CD8-positive, alpha-beta memory T cell (primary cell): ENCODE measurements at regions not wholly inside any gene's neighbourhood (a gene's known extent, or its start where the extent isn't known, plus 50 kb on each side); places are given as distances from the start of the nearest gene placed in this dataset.

Experiments used
- CTCF ChIA-PET: fragments of 350-600 bp; sonication (Branson Sonifier 250); formaldehyde crosslinking; loops from one replicate; lab custom pipeline; 2021; ENCODE audit warnings: antibody characterized with exemption; lab: Charles Lee
- POLR2A ChIA-PET: fragments of 350-600 bp; sonication (Branson Sonifier 250); formaldehyde crosslinking; loops from one replicate; lab custom pipeline; 2021; ENCODE audit warnings: antibody characterized with exemption; lab: Charles Lee
- DNase-seq, 5 donors: peaks; one replicate each; pipeline versions ENCODE4 v3.0.0 to v3.0.0-alpha.2; 2020 to 2022; ENCODE audit warnings: mixed read lengths in 1 of 5
- H3K27ac ChIP-seq: one replicate; pipeline ENCODE4 v1.7.0; 2013; ENCODE audit warnings: low read depth, mild to moderate bottlenecking, low read length, moderate library complexity
- H3K27me3 ChIP-seq: 2 replicates; pipeline ENCODE4 v1.7.0; 2013; ENCODE audit warnings: low read length, mild to moderate bottlenecking; ENCODE audit not compliant: insufficient read depth, poor library complexity, severe bottlenecking
- H3K36me3 ChIP-seq: 2 replicates; pipeline ENCODE4 v1.7.0; 2013; ENCODE audit warnings: mild to moderate bottlenecking, low read length, moderate library complexity; ENCODE audit not compliant: insufficient read depth
- H3K4me1 ChIP-seq: 2 replicates; pipeline ENCODE4 v1.7.0; 2013; ENCODE audit warnings: mild to moderate bottlenecking, low read length, moderate library complexity; ENCODE audit not compliant: insufficient read depth
- H3K4me3 ChIP-seq: 2 replicates; pipeline ENCODE4 v1.7.0; 2013; ENCODE audit warnings: mild to moderate bottlenecking, low read length
- H3K9me3 ChIP-seq: 2 replicates; pipeline ENCODE4 v1.7.0; 2013; ENCODE audit warnings: mild to moderate bottlenecking, low read length
- H3K27ac Mint-ChIP-seq, 8 donors: one replicate each; pipeline ENCODE4 v1.8.0; 2020 to 2021; ENCODE audit warnings: mixed read lengths in 8 of 8, mild to moderate bottlenecking in 6 of 8, inconsistent platforms in 3 of 8, moderate library complexity in 3 of 8
- H3K27me3 Mint-ChIP-seq, 2 donors: one replicate each; pipeline ENCODE4 v1.8.0; 2020 to 2021; ENCODE audit warnings: mixed read lengths in 2 of 2, mild to moderate bottlenecking in 1 of 2, moderate library complexity in 1 of 2
- H3K36me3 Mint-ChIP-seq, 3 donors: one replicate each; pipeline ENCODE4 v1.8.0; 2020 to 2021; ENCODE audit warnings: mixed read lengths in 3 of 3, inconsistent platforms in 1 of 3, mild to moderate bottlenecking in 1 of 3
- H3K4me1 Mint-ChIP-seq, 3 donors: one replicate each; pipeline ENCODE4 v1.8.0; 2020 to 2021; ENCODE audit warnings: mixed read lengths in 3 of 3, inconsistent platforms in 1 of 3, mild to moderate bottlenecking in 1 of 3
- H3K4me3 Mint-ChIP-seq, 7 donors: one replicate each; pipeline ENCODE4 v1.8.0; 2020 to 2021; ENCODE audit warnings: mixed read lengths in 7 of 7, mild to moderate bottlenecking in 6 of 7, moderate library complexity in 4 of 7, inconsistent platforms in 2 of 7
- H3K9me3 Mint-ChIP-seq, 5 donors: one replicate each; pipeline ENCODE4 v1.8.0; 2020 to 2022; ENCODE audit warnings: mixed read lengths in 5 of 5, mild to moderate bottlenecking in 3 of 5, moderate library complexity in 2 of 5, inconsistent platforms in 1 of 5

GRCh38 chr2:71864085-71864484 lies 283.6 kb downstream of the CYP26B1 start:
- Mint-ChIP-seq H3K27me3 (peaks cover 3 to 6% of the 10 kb centered on the region in 2 donors), H3K9me3 (peaks cover 0 to 2% (median 0%) of the 10 kb centered on the region in 5 donors), H3K36me3 (no peaks in the 10 kb centered on the region), H3K27ac (no peak overlapping the region), H3K4me1 (no peaks in the 10 kb centered on the region), H3K4me3 (no peak overlapping the region)
- H3K36me3 ChIP-seq: no peaks in the 10 kb centered on the region
- POLR2A ChIA-PET: no interaction called here
- H3K9me3 ChIP-seq: no peaks in the 10 kb centered on the region
- H3K4me3 ChIP-seq: no peak overlapping the region
- H3K4me1 ChIP-seq: no peaks in the 10 kb centered on the region
- no peak for DNase-seq
- H3K27me3 ChIP-seq: no peaks in the 10 kb centered on the region
- H3K27ac ChIP-seq: no peak overlapping the region
- CTCF ChIA-PET: interaction anchor here (1.3 kb wide), 1 partner anchor 17 kb away, joined by 3 read pairs; no protein-coding TSS in a partner anchor

DNA sequence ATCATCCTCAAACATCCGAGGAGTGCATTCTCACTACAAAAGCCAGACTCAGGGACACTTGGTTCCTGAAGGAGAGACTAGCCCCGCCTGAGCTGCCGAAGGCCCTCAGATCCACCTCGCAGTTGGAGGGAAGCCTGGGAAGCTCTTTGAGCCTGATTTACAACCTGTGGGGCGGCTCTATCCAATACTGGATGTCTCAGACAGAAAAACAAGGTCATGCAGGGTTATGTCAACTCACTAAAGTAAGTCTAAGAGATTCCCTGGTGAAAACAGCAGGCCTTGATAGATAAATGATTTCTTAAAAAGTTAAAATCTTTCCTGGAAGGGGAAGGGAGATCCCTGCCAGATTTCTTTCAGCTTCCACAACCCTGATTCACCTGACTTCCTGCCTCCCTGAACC lies 284.3 kb downstream of the CYP26B1 start:
- CTCF ChIA-PET: interaction anchor here (1.3 kb wide), 1 partner anchor 18 kb away, joined by 3 read pairs; no protein-coding TSS in a partner anchor
- Mint-ChIP-seq H3K4me3 (no peak overlapping the region), H3K4me1 (no peaks in the 10 kb centered on the region), H3K27me3 (peaks cover 0 to 6% of the 10 kb centered on the region in 2 donors), H3K9me3 (peaks cover 0 to 2% (median 0%) of the 10 kb centered on the region in 5 donors), H3K27ac (no peak overlapping the region), H3K36me3 (no peaks in the 10 kb centered on the region)
- no peaks in the 10 kb centered on the region for H3K27me3 ChIP-seq
- H3K36me3 ChIP-seq: no peaks in the 10 kb centered on the region
- no peak overlapping the region for H3K27ac ChIP-seq
- H3K9me3 ChIP-seq: no peaks in the 10 kb centered on the region
- H3K4me1 ChIP-seq: no peaks in the 10 kb centered on the region
- POLR2A ChIA-PET: no interaction called here
- H3K4me3 ChIP-seq: no peak overlapping the region
- no peak for DNase-seq

DNA sequence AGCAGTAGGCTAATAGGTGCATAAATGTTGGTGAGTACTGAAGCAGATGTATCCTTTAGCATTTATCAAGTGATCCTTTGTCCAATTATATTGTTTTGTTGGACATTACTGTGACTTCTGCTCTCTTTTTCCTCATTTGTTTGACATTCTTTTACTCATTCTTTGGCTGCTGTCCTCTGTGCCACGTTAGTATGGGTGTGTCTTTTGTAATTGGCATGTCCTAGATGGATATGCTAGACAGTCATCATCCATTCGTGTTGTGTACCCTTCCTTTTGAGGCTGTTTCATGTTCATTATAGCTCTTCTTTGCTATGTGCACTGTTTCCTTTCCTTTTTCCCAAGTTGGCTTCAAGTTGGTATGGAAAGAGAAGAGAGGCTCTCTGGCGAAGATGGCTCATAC lies 284.7 kb downstream of the CYP26B1 start:
- H3K27me3 ChIP-seq: no peaks in the 10 kb centered on the region
- Mint-ChIP-seq H3K4me3 (no peak overlapping the region), H3K27me3 (peaks cover 0 to 5% of the 10 kb centered on the region in 2 donors), H3K4me1 (no peaks in the 10 kb centered on the region), H3K36me3 (no peaks in the 10 kb centered on the region), H3K9me3 (peaks cover 0 to 2% (median 0%) of the 10 kb centered on the region in 5 donors), H3K27ac (no peak overlapping the region)
- no peaks in the 10 kb centered on the region for H3K9me3 ChIP-seq
- CTCF ChIA-PET: interaction anchor here (1.3 kb wide), 1 partner anchor 18 kb away, joined by 3 read pairs; no protein-coding TSS in a partner anchor
- no peaks in the 10 kb centered on the region for H3K4me1 ChIP-seq
- no peaks in the 10 kb centered on the region for H3K36me3 ChIP-seq
- DNase-seq: no peak
- H3K27ac ChIP-seq: no peak overlapping the region
- POLR2A ChIA-PET: no interaction called here
- H3K4me3 ChIP-seq: no peak overlapping the region

GRCh38 chr2:71861186-71862160 lies 286.2 kb downstream of the CYP26B1 start:
- no peaks in the 10 kb centered on the region for H3K36me3 Mint-ChIP-seq
- DNase-seq: no peak

GRCh38 chr2:71860381-71860926 lies 287.2 kb downstream of the CYP26B1 start:
- Mint-ChIP-seq H3K9me3 (peaks cover 0 to 5% (median 0%) of the 10 kb centered on the region in 5 donors), H3K27ac (no peak overlapping the region), H3K4me3 (no peak overlapping the region), H3K36me3 (no peaks in the 10 kb centered on the region), H3K4me1 (no peaks in the 10 kb centered on the region), H3K27me3 (peaks cover 0 to 3% of the 10 kb centered on the region in 2 donors)
- H3K36me3 ChIP-seq: no peaks in the 10 kb centered on the region
- no peaks in the 10 kb centered on the region for H3K4me1 ChIP-seq
- no peaks in the 10 kb centered on the region for H3K9me3 ChIP-seq
- DNase-seq: no peak
- no peak overlapping the region for H3K27ac ChIP-seq
- ChIA-PET POLR2A (no interaction called here), CTCF (no interaction called here)
- no peaks in the 10 kb centered on the region for H3K27me3 ChIP-seq
- H3K4me3 ChIP-seq: no peak overlapping the region

More at GRCh38 chr2:71861186-71862160, 286.2 kb downstream of the CYP26B1 start:
- Histone ChIP-seq H3K4me1 (no peaks in the 10 kb centered on the region), H3K4me3 (no peak overlapping the region), H3K27me3 (no peaks in the 10 kb centered on the region), H3K36me3 (no peaks in the 10 kb centered on the region), H3K27ac (no peak overlapping the region), H3K9me3 (no peaks in the 10 kb centered on the region)
- Mint-ChIP-seq H3K4me3 (no peak overlapping the region), H3K27me3 (peaks cover 0 to 7% of the 10 kb centered on the region in 2 donors), H3K27ac (no peak overlapping the region), H3K4me1 (no peaks in the 10 kb centered on the region), H3K9me3 (peaks cover 0 to 2% (median 0%) of the 10 kb centered on the region in 5 donors)
- ChIA-PET POLR2A (no interaction called here), CTCF (no interaction called here)

GRCh38 chr2:71859211-71859847 lies 288.3 kb downstream of the CYP26B1 start:
- DNase-seq: no peak
- Mint-ChIP-seq H3K4me1 (no peaks in the 10 kb centered on the region), H3K4me3 (no peak overlapping the region), H3K27ac (no peak overlapping the region), H3K9me3 (peaks cover 0 to 8% (median 0%) of the 10 kb centered on the region in 5 donors), H3K36me3 (no peaks in the 10 kb centered on the region), H3K27me3 (peaks cover 0 to 3% of the 10 kb centered on the region in 2 donors)
- Histone ChIP-seq H3K27me3 (no peaks in the 10 kb centered on the region), H3K27ac (no peak overlapping the region), H3K4me1 (no peaks in the 10 kb centered on the region), H3K9me3 (no peaks in the 10 kb centered on the region), H3K4me3 (no peak overlapping the region), H3K36me3 (no peaks in the 10 kb centered on the region)
- POLR2A ChIA-PET: no interaction called here
- CTCF ChIA-PET: no interaction called here

DNA sequence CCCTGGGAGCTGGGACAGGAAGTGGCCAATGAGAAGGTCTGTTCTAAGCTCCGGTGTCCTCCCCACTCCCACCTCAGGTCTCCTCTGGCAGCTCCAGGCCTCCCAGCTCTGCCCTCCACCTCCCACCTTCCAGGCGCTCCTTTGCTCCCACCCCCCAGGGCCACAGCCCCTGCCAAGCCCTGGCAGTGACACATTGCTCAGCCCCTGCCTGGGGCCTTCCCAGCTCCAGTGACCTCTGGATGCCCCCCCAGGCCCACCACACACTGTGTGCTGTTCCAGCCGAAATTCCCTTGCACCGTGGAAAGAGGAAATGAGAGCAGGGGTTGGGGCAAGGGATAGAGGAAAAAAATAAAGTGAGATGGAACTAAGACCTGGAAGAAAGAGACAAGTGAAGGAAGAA lies 289.6 kb downstream of the CYP26B1 start:
- Histone ChIP-seq H3K4me1 (no peaks in the 10 kb centered on the region), H3K9me3 (no peaks in the 10 kb centered on the region), H3K27me3 (no peaks in the 10 kb centered on the region), H3K27ac (no peak overlapping the region), H3K4me3 (no peak overlapping the region), H3K36me3 (no peaks in the 10 kb centered on the region)
- ChIA-PET POLR2A (no interaction called here), CTCF (no interaction called here)
- peaks cover 0 to 8% (median 0%) of the 10 kb centered on the region in 5 donors for H3K9me3 Mint-ChIP-seq
- H3K27me3 Mint-ChIP-seq: peaks cover 3 to 7% of the 10 kb centered on the region in 2 donors
- no peaks in the 10 kb centered on the region for H3K36me3 Mint-ChIP-seq
- DNase-seq: no peak
- H3K4me3 Mint-ChIP-seq: no peak overlapping the region
- H3K27ac Mint-ChIP-seq: no peak overlapping the region
- H3K4me1 Mint-ChIP-seq: no peaks in the 10 kb centered on the region

- H3K36me3 Mint-ChIP-seq: no peaks in the 10 kb centered on the region
- H3K27me3 Mint-ChIP-seq: peaks cover 4 to 8% of the 10 kb centered on the region in 2 donors
- Histone ChIP-seq H3K4me3 (no peak overlapping the region), H3K27me3 (no peaks in the 10 kb centered on the region), H3K27ac (no peak overlapping the region), H3K9me3 (no peaks in the 10 kb centered on the region), H3K4me1 (no peaks in the 10 kb centered on the region), H3K36me3 (no peaks in the 10 kb centered on the region)
- CTCF ChIA-PET: no interaction called here
- H3K9me3 Mint-ChIP-seq: peaks cover 0 to 8% (median 0%) of the 10 kb centered on the region in 5 donors
- H3K27ac Mint-ChIP-seq: no peak overlapping the region
- POLR2A ChIA-PET: no interaction called here
- no peak for DNase-seq
- H3K4me1 Mint-ChIP-seq: no peaks in the 10 kb centered on the region
- H3K4me3 Mint-ChIP-seq: no peak overlapping the region
These were observed 290.0 kb downstream of the CYP26B1 start for GRCh38 chr2:71857636-71858035.
